Keratinocyte (primary cell): ENCODE measurements at regions not wholly inside any gene's neighbourhood (a gene's known extent, or its start where the extent isn't known, plus 50 kb on each side); places are given as distances from the start of the nearest gene placed in this dataset.

ENCODE experiments used
- DNase-seq: peaks from one replicate; pipeline ENCODE4 v3.0.0-alpha.2; 2011; ENCODE audit warnings: low read depth, missing footprints, low spot score
- FAIRE-seq: peaks from 2 replicates; lab custom pipeline; 2011; peaks lifted over from hg19 to GRCh38; lab: Jason Lieb, UNC
- H2AFZ ChIP-seq: 2 replicates; pipeline ENCODE4 v1.6.0; 2012; ENCODE audit warnings: low read length, control low read depth, inconsistent platforms; ENCODE audit not compliant: control insufficient read depth
- H3K27ac ChIP-seq: 2 replicates; pipeline ENCODE4 v1.5.1; 2011; ENCODE audit warnings: low read length; ENCODE audit not compliant: control insufficient read depth, insufficient read depth
- H3K27me3 ChIP-seq: 3 replicates; pipeline ENCODE4 v1.6.0; 2011; ENCODE audit warnings: low read length; ENCODE audit not compliant: control insufficient read depth, insufficient read depth; ENCODE audit errors: extremely low read depth
- H3K36me3 ChIP-seq, 2 experiments: 2 replicates in 1 of 2; 3 replicates in 1 of 2; pipeline ENCODE4 v1.5.1; 2011; ENCODE audit warnings: low read length in 2 of 2, mild to moderate bottlenecking in 1 of 2; ENCODE audit not compliant: control insufficient read depth in 2 of 2, insufficient read depth in 2 of 2; ENCODE audit errors: extremely low read depth in 1 of 2
- H3K4me1 ChIP-seq: 3 replicates; pipeline ENCODE4 v1.5.1; 2011; ENCODE audit warnings: low read length; ENCODE audit not compliant: control insufficient read depth, insufficient read depth; ENCODE audit errors: extremely low read depth
- H3K4me2 ChIP-seq: 3 replicates; pipeline ENCODE4 v1.6.0; 2011; ENCODE audit warnings: low read depth, low read length; ENCODE audit not compliant: control insufficient read depth, insufficient read depth; ENCODE audit errors: extremely low read depth
- H3K4me3 ChIP-seq, 3 experiments: fragments of 200-600 bp in 1 of 3; sonication (generic) in 1 of 3; 2 replicates in 2 of 3; 3 replicates in 1 of 3; pipeline ENCODE4 v1.5.1; 2011 to 2016; ENCODE audit warnings: low read length in 3 of 3, mild to moderate bottlenecking in 3 of 3, control low read depth in 2 of 3, inconsistent platforms in 1 of 3, low read depth in 1 of 3, mixed read lengths in 1 of 3, mixed run types in 1 of 3, moderate library complexity in 1 of 3; ENCODE audit not compliant: control insufficient read depth in 2 of 3, insufficient read depth in 2 of 3; ENCODE audit errors: extremely low read depth in 1 of 3
- H3K79me2 ChIP-seq: 2 replicates; pipeline ENCODE4 v1.6.0; 2012; ENCODE audit warnings: low read length; ENCODE audit not compliant: control insufficient read depth, insufficient read depth
- H3K9ac ChIP-seq: 3 replicates; pipeline ENCODE4 v1.6.0; 2011; ENCODE audit warnings: low read length; ENCODE audit not compliant: control insufficient read depth, insufficient read depth; ENCODE audit errors: extremely low read depth
- H3K9me1 ChIP-seq: 3 replicates; pipeline ENCODE4 v1.6.0; 2011; ENCODE audit warnings: low read length; ENCODE audit not compliant: control insufficient read depth, insufficient read depth; ENCODE audit errors: extremely low read depth
- H3K9me3 ChIP-seq: 2 replicates; pipeline ENCODE4 v1.5.1; 2012; ENCODE audit warnings: low read depth, low read length; ENCODE audit not compliant: control insufficient read depth
- H4K20me1 ChIP-seq: 3 replicates; pipeline ENCODE4 v1.6.0; 2011; ENCODE audit warnings: low read length; ENCODE audit not compliant: control insufficient read depth, insufficient read depth; ENCODE audit errors: extremely low read depth
- CTCF ChIP-seq, 3 experiments: IDR thresholded peaks in 1 of 3; conservative IDR thresholded peaks in 1 of 3; optimal IDR thresholded peaks in 1 of 3; 2 replicates in 2 of 3; 3 replicates in 1 of 3; pipeline versions ENCODE3 to v1.5.1; 2011; ENCODE audit warnings: low read length in 3 of 3, mild to moderate bottlenecking in 3 of 3, moderate library complexity in 2 of 3, control low read depth in 1 of 3, inconsistent platforms in 1 of 3; ENCODE audit not compliant: insufficient read depth in 2 of 3; ENCODE audit errors: extremely low read depth in 1 of 3
- EZH2 ChIP-seq: IDR thresholded peaks from one replicate; pipeline ENCODE4 v1.6.1; 2012; ENCODE audit warnings: inconsistent platforms, mild to moderate bottlenecking, low read length, moderate library complexity
- dilution Hi-C: fragments of 300-500 bp; cut with MboI; formaldehyde crosslinking; loops from one replicate; pipeline ENCODE4 v1.7.0; 2020; ENCODE audit warnings: low sequenced_read_pairs; ENCODE audit not compliant: extremely low pct_ligation_motif_present

- no peak for DNase-seq
- no peaks in the 10 kb centered on the region for H3K79me2 ChIP-seq
- no peaks in the 10 kb centered on the region for H3K27me3 ChIP-seq
- no peaks in the 10 kb centered on the region for H4K20me1 ChIP-seq
- no peak overlapping the region for H3K4me3 ChIP-seq
- no peak overlapping the region for H2AFZ ChIP-seq
- H3K9ac ChIP-seq: no peak overlapping the region
- no peak overlapping the region for H3K4me2 ChIP-seq
- no peak overlapping the region for H3K27ac ChIP-seq
- FAIRE-seq: peak; percentile 72
- H3K9me1 ChIP-seq: no peaks in the 10 kb centered on the region
- no peaks in the 10 kb centered on the region for H3K36me3 ChIP-seq
- H3K4me1 ChIP-seq: peaks cover 9% of the 10 kb centered on the region
- no peaks in the 10 kb centered on the region for H3K9me3 ChIP-seq
- dilution Hi-C loops: no loop called here
- TF ChIP-seq CTCF (optimal IDR thresholded peaks at IDR 0.05 in 1 of 3, IDR thresholded peaks at IDR 0.05 in 1 of 3, conservative IDR thresholded peaks at IDR 0.05 in 1 of 3; ENCODE audit: extremely low read depth in 1 of 3, insufficient read depth in 2 of 3, low read length in 3 of 3): no peak
Observed at GRCh38 chr5:93117751-93118531, 463.1 kb downstream of the NR2F1-AS1 start.

GRCh38 chr5:93107805-93108520, 473.1 kb downstream of the NR2F1-AS1 start:
- H3K27ac ChIP-seq: no peak overlapping the region
- H3K27me3 ChIP-seq: no peaks in the 10 kb centered on the region
- no peak for FAIRE-seq
- TF ChIP-seq EZH2 (no peak), CTCF (optimal IDR thresholded peaks at IDR 0.05 in 1 of 3, IDR thresholded peaks at IDR 0.05 in 1 of 3, conservative IDR thresholded peaks at IDR 0.05 in 1 of 3; ENCODE audit: extremely low read depth in 1 of 3, insufficient read depth in 2 of 3, low read length in 3 of 3) (no peak)
- H3K4me1 ChIP-seq: no peaks in the 10 kb centered on the region
- no peaks in the 10 kb centered on the region for H3K36me3 ChIP-seq
- H3K4me2 ChIP-seq: no peak overlapping the region
- no peaks in the 10 kb centered on the region for H3K79me2 ChIP-seq
- H3K9me1 ChIP-seq: no peaks in the 10 kb centered on the region
- DNase-seq: no peak
- no peak overlapping the region for H2AFZ ChIP-seq
- no peak overlapping the region for H3K9ac ChIP-seq
- dilution Hi-C loops: no loop called here
- H3K9me3 ChIP-seq: no peaks in the 10 kb centered on the region
- H3K4me3 ChIP-seq: no peak overlapping the region
- no peaks in the 10 kb centered on the region for H4K20me1 ChIP-seq
